GM18498 (cell line): ENCODE measurements at regions not wholly inside any gene's neighbourhood (a gene's known extent, or its start where the extent isn't known, plus 50 kb on each side); places are given as distances from the start of the nearest gene placed in this dataset.
"Not testable (repeated sequence)": the region's sequence is repeated elsewhere in the genome, so short reads cannot be mapped to it uniquely, and the experiment has no call there.

Source experiments
- ATAC-seq: cut with Tn5 transposase; IDR thresholded peaks from one replicate; pipeline ENCODE4 v1.9.1; 2021; ENCODE audit warnings: mild to moderate bottlenecking, moderate library complexity; ENCODE audit not compliant: unreplicated experiment

DNA sequence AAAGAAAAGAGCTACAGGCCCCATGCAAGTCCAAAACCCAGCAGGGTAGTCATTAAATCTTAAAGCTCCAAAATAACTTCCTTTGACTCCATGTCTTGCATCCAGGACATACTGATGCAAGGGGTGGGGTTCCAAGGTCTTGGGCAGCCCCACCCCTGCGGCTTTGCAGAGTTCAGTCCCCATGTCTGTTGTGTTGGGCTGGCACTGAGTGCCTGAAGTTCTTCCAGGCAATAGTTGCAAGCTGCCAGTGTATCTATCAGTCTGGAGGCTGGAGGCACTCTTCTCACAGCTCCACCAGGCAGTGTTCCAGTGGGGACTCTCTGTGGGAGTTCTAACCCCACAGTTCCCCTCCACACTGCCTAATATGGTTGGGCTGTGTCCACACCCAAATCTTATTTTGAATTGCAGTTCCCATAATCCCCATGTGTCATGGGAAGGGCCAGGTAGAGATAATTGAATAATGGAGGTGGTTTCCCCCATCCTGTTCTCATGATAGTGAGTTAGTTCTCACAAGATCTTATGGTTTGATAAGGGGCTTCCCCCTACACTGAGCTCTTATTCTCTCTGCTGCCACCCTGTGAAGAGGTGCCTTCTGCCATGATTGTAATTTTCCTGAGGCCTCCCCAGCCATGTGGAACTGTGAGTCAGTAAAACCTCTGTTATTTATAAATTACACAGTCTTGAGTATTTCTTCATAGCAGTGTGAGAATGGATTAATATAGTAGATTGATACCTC is 237.5 kb upstream of the ADRA1B start:
- ATAC-seq, result no peak

- ATAC-seq, result no peak
These were observed 236.2 kb upstream of the ADRA1B start for GRCh38 chr5:159680095-159680494.

GRCh38 chr5:159681661-159682060 is 234.6 kb upstream of the ADRA1B start:
- no peak for ATAC-seq

GRCh38 chr5:159682623-159683022 is 233.7 kb upstream of the ADRA1B start:
- ATAC-seq, result no peak

DNA sequence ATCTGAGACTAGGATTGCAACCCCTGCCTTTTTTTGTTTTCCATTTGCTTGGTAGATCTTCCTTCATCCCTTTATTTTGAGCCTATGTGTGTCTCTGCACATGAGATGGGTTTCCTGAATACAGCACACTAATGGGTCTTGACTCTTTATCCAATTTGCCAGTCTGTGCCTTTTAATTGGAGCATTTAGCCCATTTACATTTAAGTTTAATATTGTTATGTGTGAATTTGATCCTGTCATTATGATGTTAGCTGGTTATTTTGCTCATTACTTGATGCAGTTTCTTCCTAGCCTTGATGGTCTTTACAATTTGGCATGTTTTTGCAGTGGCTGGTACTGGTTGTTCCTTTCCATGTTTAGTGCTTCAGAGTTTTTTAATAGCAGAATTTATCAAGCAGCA is 228.4 kb upstream of the ADRA1B start:
- ATAC-seq, result not testable (repeated sequence)

GRCh38 chr5:159695741-159696294 is 220.5 kb upstream of the ADRA1B start:
- no peak for ATAC-seq

GRCh38 chr5:159697530-159697929 is 218.8 kb upstream of the ADRA1B start:
- no peak for ATAC-seq

- ATAC-seq, result no peak
These were observed 218.0 kb upstream of the ADRA1B start for GRCh38 chr5:159698322-159698721.

- no peak for ATAC-seq
These were observed 216.3 kb upstream of the ADRA1B start for GRCh38 chr5:159700016-159700415.

GRCh38 chr5:159702301-159702700 is 214.0 kb upstream of the ADRA1B start:
- no peak for ATAC-seq

DNA sequence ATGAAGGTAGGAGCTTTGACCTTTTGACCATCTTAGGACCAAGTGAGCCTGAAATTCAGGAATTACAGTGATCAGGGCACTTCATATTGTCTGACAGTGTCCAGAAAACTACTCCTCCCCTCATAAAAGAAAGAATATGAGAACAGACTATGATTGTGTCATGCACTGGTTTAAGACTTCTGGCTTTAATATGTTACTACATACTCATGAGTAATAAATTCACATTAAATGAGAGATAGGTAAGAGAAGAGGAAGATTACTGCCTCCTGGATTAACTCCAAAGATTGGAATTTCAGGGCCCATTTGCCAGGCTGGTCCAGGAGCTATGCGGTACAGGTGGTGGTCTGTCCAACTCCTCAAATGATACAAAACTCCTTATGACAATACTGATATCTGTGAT is 213.5 kb upstream of the ADRA1B start:
- ATAC-seq, result no peak

DNA sequence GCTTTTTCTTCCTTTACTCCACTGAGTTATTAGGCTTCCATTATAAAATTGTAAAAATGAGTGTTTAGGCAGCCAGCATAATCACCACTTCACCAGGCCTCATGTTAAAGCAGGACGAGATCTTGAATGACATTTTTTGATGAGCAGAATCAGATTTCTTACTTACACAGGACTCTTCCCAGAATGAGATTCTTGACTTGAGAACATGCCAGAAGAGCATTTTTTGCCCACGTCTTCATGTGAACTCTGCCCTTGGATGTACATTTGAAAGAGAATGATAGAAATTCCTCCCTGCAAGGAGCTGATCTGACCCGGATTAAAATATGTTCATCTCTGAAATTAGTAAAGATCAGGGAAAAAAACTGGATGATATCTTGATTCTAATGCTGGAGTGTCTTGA is 212.1 kb upstream of the ADRA1B start:
- no peak for ATAC-seq

DNA sequence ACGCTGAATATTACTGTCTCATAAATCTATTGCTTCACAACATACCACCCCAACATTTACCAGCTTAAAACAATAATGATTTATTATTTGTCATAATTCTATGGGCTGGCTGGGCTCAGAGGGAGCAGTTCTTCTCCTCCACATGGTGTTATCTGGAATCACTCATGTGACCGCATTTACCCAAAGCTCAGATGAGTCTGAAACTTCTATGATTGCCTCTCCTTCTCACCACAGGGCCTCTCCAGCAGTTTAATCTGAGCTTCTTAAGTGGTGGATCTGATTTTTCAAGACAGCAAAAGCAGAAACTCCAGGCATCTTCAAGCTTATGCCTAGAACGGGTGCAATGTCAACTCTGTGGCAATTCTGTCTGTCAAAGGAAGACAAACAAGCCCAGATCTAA is 210.3 kb upstream of the ADRA1B start:
- no peak for ATAC-seq

DNA sequence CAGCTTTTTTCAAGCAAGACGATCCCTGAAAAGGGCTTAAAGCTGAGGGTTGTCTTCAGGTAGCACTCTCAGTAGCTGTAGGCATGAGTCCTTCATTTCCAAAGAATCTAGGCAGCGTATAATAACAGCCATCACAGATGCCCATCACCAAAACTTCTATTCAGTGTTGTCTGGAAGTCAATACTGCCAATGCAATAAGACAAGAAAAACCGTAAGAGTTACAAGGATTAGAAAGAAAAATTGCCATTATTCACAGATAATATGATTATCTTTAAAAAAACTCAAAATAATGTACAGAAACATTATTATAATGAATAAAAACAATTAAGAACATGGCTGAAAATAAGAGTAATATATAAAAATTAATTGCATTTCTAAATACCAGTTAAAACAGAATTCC is 208.2 kb upstream of the ADRA1B start:
- no peak for ATAC-seq

DNA sequence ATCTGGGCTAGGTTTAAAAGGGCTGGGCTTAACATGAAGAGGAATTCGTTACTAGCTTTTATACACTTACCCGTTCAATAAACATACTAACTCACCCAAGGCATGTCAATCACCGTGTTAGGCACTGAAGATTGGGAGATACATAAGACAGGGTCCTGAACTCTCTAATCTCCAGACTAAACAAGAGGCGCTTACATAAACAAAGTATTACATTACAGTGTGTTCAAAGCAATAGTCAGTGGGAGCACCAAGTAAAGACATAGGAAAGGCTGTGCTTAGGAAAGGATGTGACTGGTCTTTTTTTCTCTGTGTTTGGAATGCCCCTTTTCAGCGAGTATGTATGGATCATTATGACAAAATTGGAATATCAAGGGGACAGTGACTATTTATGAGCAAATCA is 203.6 kb upstream of the ADRA1B start:
- no peak for ATAC-seq

- no peak for ATAC-seq
These were observed 203.0 kb upstream of the ADRA1B start for GRCh38 chr5:159713254-159713653.

GRCh38 chr5:159713773-159714172 is 202.5 kb upstream of the ADRA1B start:
- no peak for ATAC-seq

- ATAC-seq, result no peak
These were observed 190.8 kb upstream of the ADRA1B start for GRCh38 chr5:159725475-159725874.

- ATAC-seq, result no peak
These were observed 189.1 kb upstream of the ADRA1B start for GRCh38 chr5:159727167-159727566.

DNA sequence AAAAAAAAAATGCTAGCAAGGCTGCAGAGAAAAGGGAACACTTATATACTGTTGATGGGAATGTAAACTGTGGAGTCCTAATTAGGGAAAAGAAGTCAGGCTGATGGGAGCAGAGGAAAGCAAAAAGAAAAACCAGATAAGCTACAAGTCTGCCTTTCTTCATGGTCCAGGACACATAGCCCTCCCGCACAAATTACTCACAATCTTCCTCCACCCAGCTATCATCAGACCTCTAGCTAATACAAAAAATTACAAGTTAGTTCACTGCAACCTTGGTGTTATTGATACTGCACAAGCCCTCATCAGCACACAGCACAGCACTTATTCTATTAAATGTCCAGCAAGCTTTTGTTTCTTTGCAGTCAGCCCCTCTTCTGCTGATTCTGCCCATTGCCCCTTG is 186.0 kb upstream of the ADRA1B start:
- ATAC-seq, result no peak

- ATAC-seq, result no peak
These were observed 184.1 kb upstream of the ADRA1B start for GRCh38 chr5:159732220-159732619.

- ATAC-seq, result no peak
These were observed 181.9 kb upstream of the ADRA1B start for GRCh38 chr5:159734366-159734765.

GRCh38 chr5:159735036-159735435 is 181.2 kb upstream of the ADRA1B start:
- no peak for ATAC-seq
